ENCODE measurements at regions not wholly inside any gene's neighbourhood (a gene's known extent, or its start where the extent isn't known, plus 50 kb on each side); places are given as distances from the start of the nearest gene placed in this dataset.

DNA sequence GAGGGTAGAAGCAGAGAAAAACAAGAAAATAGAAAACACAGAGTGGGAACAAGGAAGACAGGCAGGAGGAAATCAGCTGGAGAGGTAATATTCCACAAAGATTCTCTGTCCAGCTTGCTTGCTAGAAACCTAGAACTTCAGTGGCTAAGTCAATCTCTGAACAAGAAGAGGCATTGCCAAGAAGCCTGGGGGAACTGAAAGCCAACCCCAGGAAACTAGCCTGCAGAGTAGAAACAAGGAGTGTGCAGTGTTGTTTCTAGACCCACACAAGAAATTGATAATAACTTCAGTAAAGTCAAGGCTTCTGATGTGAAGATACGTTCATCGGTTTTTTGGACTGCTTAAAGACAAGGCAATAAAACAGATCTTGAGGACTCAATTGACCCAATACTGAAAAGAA, 234.5 kb upstream of the MAP3K1 start:
- Histone ChIP-seq H3K27ac (replicated peaks) (no peak overlapping the region), H3K27me3 (ENCODE audit: insufficient read depth, poor library complexity, severe bottlenecking) (no peaks in the 10 kb centered on the region), H3K4me3 (replicated peaks; ENCODE audit: insufficient read depth, low read length) (no peak overlapping the region)
- TF ChIP-seq SPI1 (IDR thresholded peaks at IDR 0.05; ENCODE audit: borderline replicate concordance, low read depth) (no peak), GABPA (IDR thresholded peaks at IDR 0.05; ENCODE audit: low read depth) (no peak), POLR2AphosphoS5 (IDR thresholded peaks at IDR 0.05; ENCODE audit: low read depth) (no peak)
- TF ChIP-seq, protein P1, sequence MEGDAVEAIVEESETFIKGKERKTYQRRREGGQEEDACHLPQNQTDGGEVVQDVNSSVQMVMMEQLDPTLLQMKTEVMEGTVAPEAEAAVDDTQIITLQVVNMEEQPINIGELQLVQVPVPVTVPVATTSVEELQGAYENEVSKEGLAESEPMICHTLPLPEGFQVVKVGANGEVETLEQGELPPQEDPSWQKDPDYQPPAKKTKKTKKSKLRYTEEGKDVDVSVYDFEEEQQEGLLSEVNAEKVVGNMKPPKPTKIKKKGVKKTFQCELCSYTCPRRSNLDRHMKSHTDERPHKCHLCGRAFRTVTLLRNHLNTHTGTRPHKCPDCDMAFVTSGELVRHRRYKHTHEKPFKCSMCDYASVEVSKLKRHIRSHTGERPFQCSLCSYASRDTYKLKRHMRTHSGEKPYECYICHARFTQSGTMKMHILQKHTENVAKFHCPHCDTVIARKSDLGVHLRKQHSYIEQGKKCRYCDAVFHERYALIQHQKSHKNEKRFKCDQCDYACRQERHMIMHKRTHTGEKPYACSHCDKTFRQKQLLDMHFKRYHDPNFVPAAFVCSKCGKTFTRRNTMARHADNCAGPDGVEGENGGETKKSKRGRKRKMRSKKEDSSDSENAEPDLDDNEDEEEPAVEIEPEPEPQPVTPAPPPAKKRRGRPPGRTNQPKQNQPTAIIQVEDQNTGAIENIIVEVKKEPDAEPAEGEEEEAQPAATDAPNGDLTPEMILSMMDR (IDR thresholded peaks at IDR 0.05; ENCODE audit: insufficient read depth, low read length): no peak
- TF ChIP-seq, protein P2, sequence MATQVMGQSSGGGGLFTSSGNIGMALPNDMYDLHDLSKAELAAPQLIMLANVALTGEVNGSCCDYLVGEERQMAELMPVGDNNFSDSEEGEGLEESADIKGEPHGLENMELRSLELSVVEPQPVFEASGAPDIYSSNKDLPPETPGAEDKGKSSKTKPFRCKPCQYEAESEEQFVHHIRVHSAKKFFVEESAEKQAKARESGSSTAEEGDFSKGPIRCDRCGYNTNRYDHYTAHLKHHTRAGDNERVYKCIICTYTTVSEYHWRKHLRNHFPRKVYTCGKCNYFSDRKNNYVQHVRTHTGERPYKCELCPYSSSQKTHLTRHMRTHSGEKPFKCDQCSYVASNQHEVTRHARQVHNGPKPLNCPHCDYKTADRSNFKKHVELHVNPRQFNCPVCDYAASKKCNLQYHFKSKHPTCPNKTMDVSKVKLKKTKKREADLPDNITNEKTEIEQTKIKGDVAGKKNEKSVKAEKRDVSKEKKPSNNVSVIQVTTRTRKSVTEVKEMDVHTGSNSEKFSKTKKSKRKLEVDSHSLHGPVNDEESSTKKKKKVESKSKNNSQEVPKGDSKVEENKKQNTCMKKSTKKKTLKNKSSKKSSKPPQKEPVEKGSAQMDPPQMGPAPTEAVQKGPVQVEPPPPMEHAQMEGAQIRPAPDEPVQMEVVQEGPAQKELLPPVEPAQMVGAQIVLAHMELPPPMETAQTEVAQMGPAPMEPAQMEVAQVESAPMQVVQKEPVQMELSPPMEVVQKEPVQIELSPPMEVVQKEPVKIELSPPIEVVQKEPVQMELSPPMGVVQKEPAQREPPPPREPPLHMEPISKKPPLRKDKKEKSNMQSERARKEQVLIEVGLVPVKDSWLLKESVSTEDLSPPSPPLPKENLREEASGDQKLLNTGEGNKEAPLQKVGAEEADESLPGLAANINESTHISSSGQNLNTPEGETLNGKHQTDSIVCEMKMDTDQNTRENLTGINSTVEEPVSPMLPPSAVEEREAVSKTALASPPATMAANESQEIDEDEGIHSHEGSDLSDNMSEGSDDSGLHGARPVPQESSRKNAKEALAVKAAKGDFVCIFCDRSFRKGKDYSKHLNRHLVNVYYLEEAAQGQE (IDR thresholded peaks at IDR 0.05; ENCODE audit: insufficient replicate concordance, low read depth): no peak
- no peak for DNase-seq (ENCODE audit: low read depth in 1 of 2, low spot score in 1 of 2)

DNA sequence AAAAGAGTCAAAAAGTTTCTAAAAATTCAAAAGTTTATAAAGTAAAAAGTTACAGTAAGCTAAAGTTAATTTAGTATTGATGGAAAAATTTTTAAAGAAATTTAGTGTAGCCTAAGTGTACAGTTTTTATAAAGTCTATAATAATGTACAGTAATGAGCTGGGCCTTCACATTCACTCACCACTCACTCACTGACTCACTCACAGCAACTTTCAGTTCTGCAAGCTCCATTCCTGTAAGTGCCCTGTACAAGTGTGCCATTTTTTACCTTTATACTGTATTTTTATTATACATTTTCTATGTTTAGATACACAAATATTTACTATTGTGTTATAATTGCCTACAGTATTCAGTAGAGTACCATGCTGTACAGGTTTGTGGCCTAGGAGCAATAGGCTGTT, 239.5 kb upstream of the MAP3K1 start:
- TF ChIP-seq GABPA (IDR thresholded peaks at IDR 0.05; ENCODE audit: low read depth) (no peak), SPI1 (IDR thresholded peaks at IDR 0.05; ENCODE audit: borderline replicate concordance, low read depth) (no peak), POLR2AphosphoS5 (IDR thresholded peaks at IDR 0.05; ENCODE audit: low read depth) (no peak)
- TF ChIP-seq, protein P2 (IDR thresholded peaks at IDR 0.05; ENCODE audit: insufficient replicate concordance, low read depth): no peak
- TF ChIP-seq, protein P1 (IDR thresholded peaks at IDR 0.05; ENCODE audit: insufficient read depth, low read length): no peak
- Histone ChIP-seq H3K4me3 (replicated peaks; ENCODE audit: insufficient read depth, low read length) (no peak overlapping the region), H3K27me3 (ENCODE audit: insufficient read depth, poor library complexity, severe bottlenecking) (no peaks in the 10 kb centered on the region), H3K27ac (replicated peaks) (no peak overlapping the region)
- no peak for DNase-seq (ENCODE audit: low read depth in 1 of 2, low spot score in 1 of 2)

DNA sequence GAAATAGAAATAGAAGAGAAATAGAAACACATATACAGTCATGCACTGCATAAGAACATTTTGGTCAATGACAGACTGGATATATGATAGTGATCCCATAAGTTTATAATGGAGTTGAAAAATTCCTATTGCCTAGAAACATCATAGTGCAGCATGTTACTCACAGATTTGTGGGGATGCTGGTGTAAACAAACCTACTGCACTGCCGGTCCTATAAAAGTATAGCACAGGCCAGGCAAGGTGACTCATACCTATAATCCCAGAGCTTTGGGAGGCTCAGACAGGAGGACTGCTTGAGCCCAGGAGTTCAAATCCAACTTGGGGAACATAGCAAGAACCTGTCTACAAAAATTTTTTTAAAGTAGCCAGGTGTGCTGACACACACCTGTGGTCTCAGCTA, 240.6 kb upstream of the MAP3K1 start:
- DNase-seq (ENCODE audit: low read depth in 1 of 2, low spot score in 1 of 2): no peak
- Histone ChIP-seq H3K27ac (replicated peaks) (no peak overlapping the region), H3K27me3 (ENCODE audit: insufficient read depth, poor library complexity, severe bottlenecking) (no peaks in the 10 kb centered on the region), H3K4me3 (replicated peaks; ENCODE audit: insufficient read depth, low read length) (no peak overlapping the region)
- no peak for TF ChIP-seq POLR2AphosphoS5 (IDR thresholded peaks at IDR 0.05; ENCODE audit: low read depth)
- no peak for TF ChIP-seq SPI1 (IDR thresholded peaks at IDR 0.05; ENCODE audit: borderline replicate concordance, low read depth)
- TF ChIP-seq, protein P1 (IDR thresholded peaks at IDR 0.05; ENCODE audit: insufficient read depth, low read length): no peak
- TF ChIP-seq GABPA (IDR thresholded peaks at IDR 0.05; ENCODE audit: low read depth): no peak
- TF ChIP-seq, protein P2 (IDR thresholded peaks at IDR 0.05; ENCODE audit: insufficient replicate concordance, low read depth): no peak

Measured in HL-60 (cell line).